MM.1S (cell line): ENCODE measurements at regions not wholly inside any gene's neighbourhood (a gene's known extent, or its start where the extent isn't known, plus 50 kb on each side); places are given as distances from the start of the nearest gene placed in this dataset.

Experiments
- EZH2 ChIP-seq: fragments of 300-600 bp; sonication (generic); optimal IDR thresholded peaks from 2 replicates; pipeline ENCODE3; 2017; ENCODE audit warnings: low read depth, mild to moderate bottlenecking, antibody characterized with exemption, low read length, mixed read lengths
- EZH2phosphoT487 ChIP-seq: fragments of 300-600 bp; sonication (generic); IDR thresholded peaks from 2 replicates; pipeline ENCODE4 v1.6.1; 2018; ENCODE audit warnings: antibody characterized with exemption, low read length
- TF ChIP-seq, protein P1 (sequence below): fragments of 300-600 bp; sonication (generic); IDR thresholded peaks from 2 replicates; pipeline ENCODE4 v1.5.1; 2016; ENCODE audit warnings: antibody characterized with exemption, low read length, mixed read lengths

DNA sequence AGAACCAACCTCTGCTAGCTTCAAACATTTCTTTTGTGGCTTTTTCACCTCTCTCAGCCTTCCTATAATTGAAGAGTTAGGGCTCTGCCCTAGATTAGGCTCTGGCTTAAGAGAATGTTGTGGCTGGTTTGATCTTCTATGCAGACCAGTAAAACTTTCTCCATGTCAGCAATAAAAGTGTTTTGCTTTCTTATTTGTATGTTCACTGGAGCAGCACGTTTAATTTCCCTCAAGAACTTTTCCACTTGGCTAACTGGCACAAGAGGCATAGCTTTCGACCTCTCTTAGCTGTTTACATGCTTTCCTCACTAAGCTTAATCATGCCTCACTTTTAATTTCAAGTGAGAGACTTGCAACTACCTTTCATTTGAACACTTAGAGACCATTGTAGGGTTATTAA is 964.7 kb downstream of the ROBO2 start:
- TF ChIP-seq, protein P1, sequence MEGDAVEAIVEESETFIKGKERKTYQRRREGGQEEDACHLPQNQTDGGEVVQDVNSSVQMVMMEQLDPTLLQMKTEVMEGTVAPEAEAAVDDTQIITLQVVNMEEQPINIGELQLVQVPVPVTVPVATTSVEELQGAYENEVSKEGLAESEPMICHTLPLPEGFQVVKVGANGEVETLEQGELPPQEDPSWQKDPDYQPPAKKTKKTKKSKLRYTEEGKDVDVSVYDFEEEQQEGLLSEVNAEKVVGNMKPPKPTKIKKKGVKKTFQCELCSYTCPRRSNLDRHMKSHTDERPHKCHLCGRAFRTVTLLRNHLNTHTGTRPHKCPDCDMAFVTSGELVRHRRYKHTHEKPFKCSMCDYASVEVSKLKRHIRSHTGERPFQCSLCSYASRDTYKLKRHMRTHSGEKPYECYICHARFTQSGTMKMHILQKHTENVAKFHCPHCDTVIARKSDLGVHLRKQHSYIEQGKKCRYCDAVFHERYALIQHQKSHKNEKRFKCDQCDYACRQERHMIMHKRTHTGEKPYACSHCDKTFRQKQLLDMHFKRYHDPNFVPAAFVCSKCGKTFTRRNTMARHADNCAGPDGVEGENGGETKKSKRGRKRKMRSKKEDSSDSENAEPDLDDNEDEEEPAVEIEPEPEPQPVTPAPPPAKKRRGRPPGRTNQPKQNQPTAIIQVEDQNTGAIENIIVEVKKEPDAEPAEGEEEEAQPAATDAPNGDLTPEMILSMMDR, result no peak
- TF ChIP-seq EZH2 (no peak), EZH2phosphoT487 (no peak)
